NB4 (cell line): ENCODE measurements at regions not wholly inside any gene's neighbourhood (a gene's known extent, or its start where the extent isn't known, plus 50 kb on each side); places are given as distances from the start of the nearest gene placed in this dataset.

Source experiments
- POLR2A ChIP-seq: IDR thresholded peaks from 2 replicates; pipeline ENCODE4 v1.6.1; 2011; ENCODE audit warnings: mild to moderate bottlenecking; ENCODE audit not compliant: insufficient read length; ENCODE audit errors: extremely low read depth
- TF ChIP-seq, protein P1 (sequence below): IDR thresholded peaks from one replicate; pipeline ENCODE4 v1.5.1; 2012; ENCODE audit warnings: low read depth, low read length

GRCh38 chrX:8005678-8006347 lies 78.6 kb upstream of the PNPLA4 start:
- TF ChIP-seq, protein P1, sequence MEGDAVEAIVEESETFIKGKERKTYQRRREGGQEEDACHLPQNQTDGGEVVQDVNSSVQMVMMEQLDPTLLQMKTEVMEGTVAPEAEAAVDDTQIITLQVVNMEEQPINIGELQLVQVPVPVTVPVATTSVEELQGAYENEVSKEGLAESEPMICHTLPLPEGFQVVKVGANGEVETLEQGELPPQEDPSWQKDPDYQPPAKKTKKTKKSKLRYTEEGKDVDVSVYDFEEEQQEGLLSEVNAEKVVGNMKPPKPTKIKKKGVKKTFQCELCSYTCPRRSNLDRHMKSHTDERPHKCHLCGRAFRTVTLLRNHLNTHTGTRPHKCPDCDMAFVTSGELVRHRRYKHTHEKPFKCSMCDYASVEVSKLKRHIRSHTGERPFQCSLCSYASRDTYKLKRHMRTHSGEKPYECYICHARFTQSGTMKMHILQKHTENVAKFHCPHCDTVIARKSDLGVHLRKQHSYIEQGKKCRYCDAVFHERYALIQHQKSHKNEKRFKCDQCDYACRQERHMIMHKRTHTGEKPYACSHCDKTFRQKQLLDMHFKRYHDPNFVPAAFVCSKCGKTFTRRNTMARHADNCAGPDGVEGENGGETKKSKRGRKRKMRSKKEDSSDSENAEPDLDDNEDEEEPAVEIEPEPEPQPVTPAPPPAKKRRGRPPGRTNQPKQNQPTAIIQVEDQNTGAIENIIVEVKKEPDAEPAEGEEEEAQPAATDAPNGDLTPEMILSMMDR: no peak
- TF ChIP-seq POLR2A: no peak
